ENCODE measurements at regions not wholly inside any gene's neighbourhood (a gene's known extent, or its start where the extent isn't known, plus 50 kb on each side); places are given as distances from the start of the nearest gene placed in this dataset.

DNA sequence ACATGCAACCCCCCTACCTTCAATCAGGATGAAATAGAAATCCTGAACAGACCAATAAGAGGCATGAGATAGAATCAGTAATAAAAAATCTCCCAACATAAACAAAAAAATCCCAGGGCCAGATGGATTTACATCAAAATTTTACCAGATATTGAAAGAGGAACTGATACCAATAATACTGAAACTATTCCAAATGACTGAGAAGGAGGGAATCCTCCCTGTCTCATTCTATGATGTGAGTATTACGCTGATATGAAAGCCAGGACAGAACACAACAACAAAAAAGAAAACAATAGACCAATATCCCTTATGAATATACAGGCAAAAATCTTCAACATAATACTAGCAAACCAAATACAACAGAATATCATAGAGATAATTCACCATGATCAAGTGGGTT lies 109.0 kb upstream of the SMC2 start (continued):
- TF ChIP-seq CBX8 (IDR thresholded peaks at IDR 0.05; ENCODE audit: borderline replicate concordance, extremely low read depth, low read depth, low read length, poor library complexity, severe bottlenecking) (no peak), ZNF217 (CRISPR knock-in tag; IDR thresholded peaks at IDR 0.05) (no peak), POLR2B (IDR thresholded peaks at IDR 0.05; ENCODE audit: low read depth, partially characterized antibody) (no peak), SMAD4 (CRISPR knock-in tag; conservative IDR thresholded peaks at IDR 0.05) (no peak)
- TF ChIP-seq, protein P1, sequence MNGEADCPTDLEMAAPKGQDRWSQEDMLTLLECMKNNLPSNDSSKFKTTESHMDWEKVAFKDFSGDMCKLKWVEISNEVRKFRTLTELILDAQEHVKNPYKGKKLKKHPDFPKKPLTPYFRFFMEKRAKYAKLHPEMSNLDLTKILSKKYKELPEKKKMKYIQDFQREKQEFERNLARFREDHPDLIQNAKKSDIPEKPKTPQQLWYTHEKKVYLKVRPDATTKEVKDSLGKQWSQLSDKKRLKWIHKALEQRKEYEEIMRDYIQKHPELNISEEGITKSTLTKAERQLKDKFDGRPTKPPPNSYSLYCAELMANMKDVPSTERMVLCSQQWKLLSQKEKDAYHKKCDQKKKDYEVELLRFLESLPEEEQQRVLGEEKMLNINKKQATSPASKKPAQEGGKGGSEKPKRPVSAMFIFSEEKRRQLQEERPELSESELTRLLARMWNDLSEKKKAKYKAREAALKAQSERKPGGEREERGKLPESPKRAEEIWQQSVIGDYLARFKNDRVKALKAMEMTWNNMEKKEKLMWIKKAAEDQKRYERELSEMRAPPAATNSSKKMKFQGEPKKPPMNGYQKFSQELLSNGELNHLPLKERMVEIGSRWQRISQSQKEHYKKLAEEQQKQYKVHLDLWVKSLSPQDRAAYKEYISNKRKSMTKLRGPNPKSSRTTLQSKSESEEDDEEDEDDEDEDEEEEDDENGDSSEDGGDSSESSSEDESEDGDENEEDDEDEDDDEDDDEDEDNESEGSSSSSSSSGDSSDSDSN (IDR thresholded peaks at IDR 0.05; ENCODE audit: borderline replicate concordance in 1 of 2, low read depth in 2 of 2, low read length in 2 of 2): no peak

GRCh38 chr9:103988821-103989220 lies 105.3 kb upstream of the SMC2 start:
- H3K4me3 ChIP-seq: no peak overlapping the region
- no peak overlapping the region for H2AFZ ChIP-seq (ENCODE audit: low read depth, low read length)
- no peaks in the 10 kb centered on the region for H4K20me1 ChIP-seq (replicated peaks; ENCODE audit: control insufficient read depth, insufficient read depth, low read length)
- in situ Hi-C loops (cut with MboI): no loop called here
- no TSS peak for BruUV-seq (replicated peaks)
- intact Hi-C loops (cut with micrococcal nuclease): no loop called here
- no peaks in the 10 kb centered on the region for H3K9me1 ChIP-seq (ENCODE audit: control insufficient read depth, insufficient read depth, low read length)
- H3K4me2 ChIP-seq (ENCODE audit: insufficient read depth, low read length): no peak overlapping the region
- H3K79me2 ChIP-seq (ENCODE audit: control insufficient read depth, insufficient read depth, low read length): no peaks in the 10 kb centered on the region
- DNase-seq (ENCODE audit: extremely low read depth in 1 of 4, low spot score in 3 of 4): no peak
- H3K27ac ChIP-seq (ENCODE audit: extremely low read depth, low read depth, low read length): no peak overlapping the region
- no peaks in the 10 kb centered on the region for H3K27me3 ChIP-seq (ENCODE audit: control insufficient read depth in 2 of 2, insufficient read depth in 2 of 2, low read length in 2 of 2)
- POLR2A ChIA-PET: no interaction called here
- no peak for ATAC-seq
- 0% methylated on average over 2 of the region's 2 CpGs for WGBS (ENCODE audit: insufficient coverage, low coverage, missing lambda C conversion rate)
- no peaks in the 10 kb centered on the region for H3K9me3 ChIP-seq (replicated peaks; ENCODE audit: control insufficient read depth, insufficient read depth, low read depth, low read length)
- FAIRE-seq: no peak
- H3K4me1 ChIP-seq (replicated peaks in 1 of 2; ENCODE audit: control insufficient read depth in 2 of 2, insufficient read depth in 2 of 2, low read length in 2 of 2): no peaks in the 10 kb centered on the region
- CTCF ChIA-PET (ENCODE audit: low intra/inter-chr PET ratio): no interaction called here
- no peaks in the 10 kb centered on the region for H3K36me3 ChIP-seq (ENCODE audit: control insufficient read depth, insufficient read depth, low read length)
- no peak overlapping the region for H3K9ac ChIP-seq (ENCODE audit: insufficient read depth in 1 of 2, low read depth in 2 of 2, low read length in 2 of 2)
- TF ChIP-seq PCBP1 (IDR thresholded peaks at IDR 0.05; ENCODE audit: low read depth, low read length, poor library complexity, severe bottlenecking): no peak
- no peak for TF ChIP-seq SAFB (IDR thresholded peaks at IDR 0.05; ENCODE audit: borderline replicate concordance, low read depth, low read length)
- TF ChIP-seq ETV6 (IDR thresholded peaks at IDR 0.05; ENCODE audit: borderline replicate concordance in 1 of 2, low read depth in 2 of 2, low read length in 1 of 2): no peak
- no peak for TF ChIP-seq ETV6 (CRISPR knock-in tag; IDR thresholded peaks at IDR 0.05; ENCODE audit: borderline replicate concordance)
- TF ChIP-seq, protein P2, sequence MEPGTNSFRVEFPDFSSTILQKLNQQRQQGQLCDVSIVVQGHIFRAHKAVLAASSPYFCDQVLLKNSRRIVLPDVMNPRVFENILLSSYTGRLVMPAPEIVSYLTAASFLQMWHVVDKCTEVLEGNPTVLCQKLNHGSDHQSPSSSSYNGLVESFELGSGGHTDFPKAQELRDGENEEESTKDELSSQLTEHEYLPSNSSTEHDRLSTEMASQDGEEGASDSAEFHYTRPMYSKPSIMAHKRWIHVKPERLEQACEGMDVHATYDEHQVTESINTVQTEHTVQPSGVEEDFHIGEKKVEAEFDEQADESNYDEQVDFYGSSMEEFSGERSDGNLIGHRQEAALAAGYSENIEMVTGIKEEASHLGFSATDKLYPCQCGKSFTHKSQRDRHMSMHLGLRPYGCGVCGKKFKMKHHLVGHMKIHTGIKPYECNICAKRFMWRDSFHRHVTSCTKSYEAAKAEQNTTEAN (CRISPR knock-in tag; IDR thresholded peaks at IDR 0.05): no peak
- no peak for TF ChIP-seq ELF2 (CRISPR knock-in tag; IDR thresholded peaks at IDR 0.05)
- no peak for TF ChIP-seq SMARCE1 (IDR thresholded peaks at IDR 0.05)
- TF ChIP-seq CCNT2 (IDR thresholded peaks at IDR 0.05; ENCODE audit: borderline replicate concordance, extremely low read depth, insufficient read length, low read depth, low read length): no peak
- no peak for TF ChIP-seq ARNT (IDR thresholded peaks at IDR 0.05)
- TF ChIP-seq C11orf30 (IDR thresholded peaks at IDR 0.05; ENCODE audit: low read depth): no peak
- no peak for TF ChIP-seq CGGBP1 (CRISPR knock-in tag; IDR thresholded peaks at IDR 0.05)
- no peak for TF ChIP-seq HDGF (IDR thresholded peaks at IDR 0.05)
- TF ChIP-seq POLR2B (IDR thresholded peaks at IDR 0.05; ENCODE audit: low read depth, partially characterized antibody): no peak
